HG03432 (cell line): ENCODE measurements at regions not wholly inside any gene's neighbourhood (a gene's known extent, or its start where the extent isn't known, plus 50 kb on each side); places are given as distances from the start of the nearest gene placed in this dataset.
"Not testable (repeated sequence)": the region's sequence is repeated elsewhere in the genome, so short reads cannot be mapped to it uniquely, and the experiment has no call there.

Experiments used
- ATAC-seq: cut with Tn5 transposase; IDR thresholded peaks from one replicate; pipeline ENCODE4 v1.9.1; 2021; ENCODE audit warnings: mild to moderate bottlenecking, moderate library complexity; ENCODE audit not compliant: unreplicated experiment

DNA sequence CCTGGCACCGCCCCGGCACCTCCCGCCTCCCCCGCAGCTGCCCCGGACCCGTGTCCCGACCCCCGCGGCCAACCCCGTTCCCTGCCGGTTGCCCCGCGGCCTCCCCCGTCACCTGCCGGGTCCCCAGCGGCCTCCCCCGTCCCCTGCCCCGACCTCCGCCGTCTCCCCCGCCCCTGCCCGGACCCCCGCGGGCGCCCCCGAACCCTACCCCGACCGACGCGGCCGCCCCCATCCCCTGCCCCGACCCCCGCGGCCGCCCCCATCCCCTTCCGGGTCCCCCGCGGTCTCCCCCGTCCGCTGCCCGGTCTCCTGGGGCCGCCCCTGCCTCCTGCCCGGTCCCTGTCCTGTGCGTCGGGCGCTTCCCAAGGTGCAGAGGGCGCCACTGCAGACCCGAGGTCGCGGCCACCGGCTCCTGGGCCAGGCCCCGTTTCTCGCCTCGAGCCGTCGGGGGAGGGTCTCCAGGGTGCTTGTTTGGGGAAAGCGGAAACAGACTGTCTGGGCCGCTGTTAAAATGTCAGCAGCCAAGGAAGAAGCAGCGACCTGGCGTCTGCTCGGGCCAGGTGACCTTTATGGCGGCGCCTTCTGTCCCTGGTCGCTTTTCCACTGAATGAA, 51.6 kb upstream of the APOD start:
- not testable (repeated sequence) for ATAC-seq

DNA sequence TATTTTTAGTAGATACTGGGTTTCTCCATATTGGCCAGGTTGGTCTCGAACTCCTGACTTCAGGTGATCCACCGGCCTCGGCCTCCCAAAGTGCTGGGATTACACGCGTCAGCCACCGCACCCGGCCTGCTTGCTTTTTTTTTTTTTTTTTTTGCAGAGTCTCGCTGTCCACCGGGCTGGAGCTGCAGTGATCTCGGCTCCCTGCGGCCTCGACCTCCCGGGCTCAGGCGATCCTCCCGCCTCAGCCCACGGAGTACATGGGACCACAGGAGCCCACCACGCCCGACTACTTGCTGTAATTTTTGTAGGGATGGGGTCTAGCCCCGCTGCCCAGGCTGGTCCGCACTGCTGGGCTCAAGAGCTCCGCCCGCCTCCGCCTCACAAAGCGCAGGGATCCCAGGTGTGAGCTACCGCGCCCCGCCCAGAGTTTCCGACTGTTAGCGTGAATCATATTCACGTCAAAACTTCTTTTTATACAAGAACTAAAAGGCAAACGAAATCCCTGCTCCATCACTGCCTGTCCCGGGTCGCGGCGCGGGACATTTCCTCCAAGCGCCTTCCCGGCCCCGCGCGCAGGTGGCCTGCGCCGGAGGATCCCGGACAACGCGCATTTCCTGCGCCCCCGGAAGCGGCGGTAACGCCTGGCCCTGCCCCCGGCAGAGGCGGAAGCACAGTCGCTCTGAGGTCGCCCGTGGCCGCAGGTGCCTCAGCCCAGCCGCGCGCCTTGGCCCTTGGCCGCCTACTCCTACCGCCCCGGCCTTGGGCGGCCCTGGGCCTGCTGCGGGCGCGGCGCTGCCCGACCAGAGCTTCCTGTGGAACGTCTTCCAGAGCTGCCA, 50.9 kb upstream of the APOD start:
- ATAC-seq, result peak; percentile 94
